HCT116 (cell line): ENCODE measurements at regions not wholly inside any gene's neighbourhood (a gene's known extent, or its start where the extent isn't known, plus 50 kb on each side); places are given as distances from the start of the nearest gene placed in this dataset.

ENCODE experiments used
- ATAC-seq: fragments of 200-7000 bp; cut with Tn5 transposase; 2 replicates; pipeline ENCODE4 v1.9.1; 2020; ENCODE audit warnings: mild to moderate bottlenecking, moderate library complexity
- BruUV-seq: library from RNA; stranded (reverse); fragments of 400-500 nt; replicated peaks from 2 replicates; lab custom pipeline; 2021; lab: Mats Ljungman, UMichigan
- CTCF ChIA-PET: fragments of 300-600 bp; sonication (Branson Sonifier 250); formaldehyde crosslinking; loops from one replicate; lab custom pipeline; 2021; ENCODE audit warnings: antibody characterized with exemption; lab: Charles Lee
- POLR2A ChIA-PET: fragments of 300-600, 350-600 bp; sonication (Branson Sonifier 250); formaldehyde crosslinking; loops from one replicate; lab custom pipeline; 2021; ENCODE audit warnings: antibody characterized with exemption; lab: Charles Lee
- RAD21 ChIA-PET, 2 experiments: fragments of 300-600 bp; sonication (Branson Sonifier 250); formaldehyde crosslinking; loops; one replicate each; lab custom pipeline; 2023; ENCODE audit warnings: low total read pairs in 2 of 2; ENCODE audit not compliant: uncharacterized antibody in 2 of 2, unreplicated experiment in 2 of 2, low non-redundant PET in 1 of 2; lab: Charles Lee
- DNase-seq: peaks from one replicate; pipeline ENCODE4 v3.0.0-alpha.2; 2010; ENCODE audit warnings: low read depth, low spot score
- H2AFZ ChIP-seq: fragments of 200-600 bp; shearing (Covaris generic), sonication (generic); 2 replicates; pipeline ENCODE4 v1.6.1; 2017; ENCODE audit warnings: low read depth, mixed run types, mixed read lengths, antibody characterized with exemption, low read length; ENCODE audit not compliant: poor library complexity, severe bottlenecking
- H3K27ac ChIP-seq: 2 replicates; pipeline ENCODE4 v1.5.1; 2012; ENCODE audit warnings: low read depth, low read length
- H3K27me3 ChIP-seq: fragments of 200-600 bp; sonication (generic); 2 replicates; pipeline ENCODE4 v1.6.1; 2016; ENCODE audit warnings: mixed run types, low read length, mixed read lengths; ENCODE audit not compliant: insufficient read depth
- H3K36me3 ChIP-seq, 2 experiments: fragments of 200-500 bp in 1 of 2; fragments of 200-600 bp in 1 of 2; sonication (Bioruptor generic) in 1 of 2; sonication (generic) in 1 of 2; 2 replicates each; pipeline versions ENCODE4 v1.5.1 to v1.6.1; 2014 to 2016; ENCODE audit warnings: low read length in 2 of 2, inconsistent platforms in 1 of 2, mixed read lengths in 1 of 2, mixed run types in 1 of 2; ENCODE audit not compliant: insufficient read depth in 2 of 2, control insufficient read depth in 1 of 2
- H3K4me1 ChIP-seq, 2 experiments: fragments of 200-600 bp in 1 of 2; sonication (generic) in 1 of 2; 2 replicates each; pipeline versions ENCODE4 v1.5.1 to v1.6.1; 2012 to 2017; ENCODE audit warnings: low read length in 2 of 2, inconsistent platforms in 1 of 2, mild to moderate bottlenecking in 1 of 2, mixed read lengths in 1 of 2, mixed run types in 1 of 2, moderate library complexity in 1 of 2; ENCODE audit not compliant: insufficient read depth in 2 of 2, control insufficient read depth in 1 of 2
- H3K4me2 ChIP-seq: fragments of 200-600 bp; sonication (generic); 2 replicates; pipeline ENCODE4 v1.6.1; 2017; ENCODE audit warnings: mixed run types, low read length, mixed read lengths
- H3K4me3 ChIP-seq, 2 experiments: fragments of 200-600 bp in 1 of 2; sonication (generic) in 1 of 2; replicated peaks in 1 of 2; 2 replicates each; pipeline ENCODE4 v1.5.1; 2011 to 2016; ENCODE audit warnings: low read length in 2 of 2, control low read depth in 1 of 2, low read depth in 1 of 2, mild to moderate bottlenecking in 1 of 2, mixed read lengths in 1 of 2, mixed run types in 1 of 2
- H3K79me2 ChIP-seq: fragments of 200-600 bp; sonication (generic); 2 replicates; pipeline ENCODE4 v1.6.1; 2017; ENCODE audit warnings: mild to moderate bottlenecking, mixed run types, low read length, moderate library complexity, mixed read lengths; ENCODE audit not compliant: insufficient read depth
- H3K9ac ChIP-seq: fragments of 200-600 bp; sonication (generic); 2 replicates; pipeline ENCODE4 v1.6.1; 2016; ENCODE audit warnings: low read length, mixed read lengths
- H3K9me2 ChIP-seq: fragments of 200-600 bp; sonication (generic), shearing (Covaris generic); 2 replicates; pipeline ENCODE4 v1.6.1; 2017; ENCODE audit warnings: mixed run types, mild to moderate bottlenecking, moderate library complexity; ENCODE audit not compliant: insufficient read depth
- H3K9me3 ChIP-seq, 2 experiments: fragments of 200-500 bp in 1 of 2; fragments of 200-600 bp in 1 of 2; sonication (Bioruptor generic) in 1 of 2; sonication (generic) in 1 of 2; 2 replicates each; pipeline ENCODE4 v1.6.1; 2014 to 2017; ENCODE audit warnings: low read length in 2 of 2, mixed read lengths in 2 of 2, inconsistent platforms in 1 of 2, low read depth in 1 of 2, mild to moderate bottlenecking in 1 of 2, mixed run types in 1 of 2, moderate library complexity in 1 of 2; ENCODE audit not compliant: control insufficient read depth in 1 of 2, insufficient read depth in 1 of 2
- H4K20me1 ChIP-seq: fragments of 200-600 bp; sonication (generic), shearing (Covaris generic); 2 replicates; pipeline ENCODE4 v1.6.1; 2017; ENCODE audit warnings: mixed run types, mild to moderate bottlenecking, moderate library complexity; ENCODE audit not compliant: insufficient read depth
- CBX3 ChIP-seq: IDR thresholded peaks from 2 replicates; pipeline ENCODE4 v1.6.1; 2012; ENCODE audit warnings: low read depth
- CEBPB ChIP-seq: IDR thresholded peaks from 2 replicates; pipeline ENCODE4 v1.6.1; 2012; ENCODE audit warnings: low read depth
- EGR1 ChIP-seq: IDR thresholded peaks from 2 replicates; pipeline ENCODE4 v1.6.1; 2012; ENCODE audit warnings: low read depth
- ELF1 ChIP-seq: IDR thresholded peaks from 2 replicates; pipeline ENCODE4 v1.6.1; 2012; ENCODE audit warnings: low read depth, borderline replicate concordance
- EZH2 ChIP-seq: fragments of 200-600 bp; sonication (generic); IDR thresholded peaks from 2 replicates; pipeline ENCODE4 v1.6.1; 2017; ENCODE audit warnings: antibody characterized with exemption, mixed run types
- FOSL1 ChIP-seq: IDR thresholded peaks from 2 replicates; pipeline ENCODE4 v1.6.1; 2012; ENCODE audit warnings: low read depth
- JUND ChIP-seq: IDR thresholded peaks from 2 replicates; pipeline ENCODE4 v1.6.1; 2012
- MAX ChIP-seq: IDR thresholded peaks from 2 replicates; pipeline ENCODE4 v1.6.1; 2012
- POLR2AphosphoS5 ChIP-seq: IDR thresholded peaks from 2 replicates; pipeline ENCODE4 v1.6.1; 2011; ENCODE audit warnings: mild to moderate bottlenecking, low read depth, low read length, moderate library complexity
- SIN3A ChIP-seq: IDR thresholded peaks from 2 replicates; pipeline ENCODE4 v1.6.1; 2012; ENCODE audit warnings: low read depth
- SP1 ChIP-seq: IDR thresholded peaks from 2 replicates; pipeline ENCODE4 v1.6.1; 2012; ENCODE audit warnings: low read depth
- SRF ChIP-seq: IDR thresholded peaks from 2 replicates; pipeline ENCODE4 v1.6.1; 2012; ENCODE audit warnings: low read depth
- YY1 ChIP-seq: IDR thresholded peaks from 2 replicates; pipeline ENCODE4 v1.6.1; 2011; ENCODE audit warnings: low read length, low read depth, moderate library complexity, mild to moderate bottlenecking; ENCODE audit not compliant: insufficient replicate concordance; ENCODE audit errors: extremely low read depth
- intact Hi-C: fragments of 100-400 bp; cut with micrococcal nuclease; formaldehyde crosslinking; loops from 2 replicates; pipeline ENCODE4 v1.10.0; 2022
- TF ChIP-seq, protein P1 (sequence below), 3 experiments: fragments of 200-600 bp in 1 of 3; sonication (generic) in 1 of 3; IDR thresholded peaks in 2 of 3; conservative IDR thresholded peaks in 1 of 3; 2 replicates each; pipeline ENCODE4 v1.5.1; 2012 to 2017; ENCODE audit warnings: low read depth in 2 of 3, low read length in 2 of 3, antibody characterized with exemption in 1 of 3, borderline replicate concordance in 1 of 3, control low read depth in 1 of 3, mild to moderate bottlenecking in 1 of 3, mixed read lengths in 1 of 3, mixed run types in 1 of 3, moderate library complexity in 1 of 3; ENCODE audit not compliant: insufficient read depth in 1 of 3

DNA sequence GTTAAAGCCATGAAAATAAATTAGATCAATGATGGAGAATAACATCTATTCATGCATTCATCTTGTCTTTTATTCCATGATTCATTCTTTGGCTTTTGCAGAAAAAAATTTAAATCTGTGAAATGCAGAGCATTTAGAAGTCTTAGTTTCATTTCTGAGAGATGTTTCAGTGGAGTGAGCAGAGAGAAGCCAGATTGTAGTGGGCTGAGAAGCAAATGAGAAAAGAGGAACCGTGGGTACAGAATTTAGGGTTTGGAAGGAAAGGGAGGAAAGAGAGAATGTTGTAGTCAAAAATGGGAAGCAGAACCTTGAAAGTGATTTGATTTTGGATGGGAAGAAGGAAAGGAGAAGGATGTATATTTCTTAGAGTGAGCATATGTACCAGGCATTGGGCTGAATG is 260.3 kb upstream of the MAN1A1 start:
- no peaks in the 10 kb centered on the region for H3K79me2 ChIP-seq
- TF ChIP-seq FOSL1, result no peak
- TF ChIP-seq CBX3, result no peak
- TF ChIP-seq, protein P1, sequence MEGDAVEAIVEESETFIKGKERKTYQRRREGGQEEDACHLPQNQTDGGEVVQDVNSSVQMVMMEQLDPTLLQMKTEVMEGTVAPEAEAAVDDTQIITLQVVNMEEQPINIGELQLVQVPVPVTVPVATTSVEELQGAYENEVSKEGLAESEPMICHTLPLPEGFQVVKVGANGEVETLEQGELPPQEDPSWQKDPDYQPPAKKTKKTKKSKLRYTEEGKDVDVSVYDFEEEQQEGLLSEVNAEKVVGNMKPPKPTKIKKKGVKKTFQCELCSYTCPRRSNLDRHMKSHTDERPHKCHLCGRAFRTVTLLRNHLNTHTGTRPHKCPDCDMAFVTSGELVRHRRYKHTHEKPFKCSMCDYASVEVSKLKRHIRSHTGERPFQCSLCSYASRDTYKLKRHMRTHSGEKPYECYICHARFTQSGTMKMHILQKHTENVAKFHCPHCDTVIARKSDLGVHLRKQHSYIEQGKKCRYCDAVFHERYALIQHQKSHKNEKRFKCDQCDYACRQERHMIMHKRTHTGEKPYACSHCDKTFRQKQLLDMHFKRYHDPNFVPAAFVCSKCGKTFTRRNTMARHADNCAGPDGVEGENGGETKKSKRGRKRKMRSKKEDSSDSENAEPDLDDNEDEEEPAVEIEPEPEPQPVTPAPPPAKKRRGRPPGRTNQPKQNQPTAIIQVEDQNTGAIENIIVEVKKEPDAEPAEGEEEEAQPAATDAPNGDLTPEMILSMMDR (IDR thresholded peaks at IDR 0.05 in 2 of 3, conservative IDR thresholded peaks at IDR 0.05 in 1 of 3; ENCODE audit: borderline replicate concordance in 1 of 3, insufficient read depth in 1 of 3, low read depth in 2 of 3, low read length in 2 of 3), result no peak
- no peak for TF ChIP-seq ELF1
- TF ChIP-seq SRF, result no peak
- no peak for TF ChIP-seq CEBPB
- no peak for TF ChIP-seq EGR1
- no peak for TF ChIP-seq MAX
- no peak for TF ChIP-seq JUND
- no peak for TF ChIP-seq EZH2
- no peak for TF ChIP-seq SP1
- TF ChIP-seq POLR2AphosphoS5, result no peak
- no peak for TF ChIP-seq YY1
- TF ChIP-seq SIN3A, result no peak
- no TSS peak for BruUV-seq
- ChIA-PET POLR2A (no interaction called here), CTCF (no interaction called here), RAD21 (no interaction called here)
- intact Hi-C loops, result no loop called here
- DNase-seq (no peak), ATAC-seq (no peak)
- H3K27ac ChIP-seq, result no peak overlapping the region
- no peaks in the 10 kb centered on the region for H3K9me3 ChIP-seq
- no peak overlapping the region for H3K4me3 ChIP-seq
- H3K9ac ChIP-seq, result no peak overlapping the region
- H3K36me3 ChIP-seq, result no peaks in the 10 kb centered on the region
- H3K9me2 ChIP-seq, result no peaks in the 10 kb centered on the region
- no peaks in the 10 kb centered on the region for H3K27me3 ChIP-seq
- H4K20me1 ChIP-seq, result no peaks in the 10 kb centered on the region
- H3K4me2 ChIP-seq, result no peak overlapping the region
- H3K4me1 ChIP-seq, result no peaks in the 10 kb centered on the region
- no peak overlapping the region for H2AFZ ChIP-seq
